ENCODE measurements at regions not wholly inside any gene's neighbourhood (a gene's known extent, or its start where the extent isn't known, plus 50 kb on each side); places are given as distances from the start of the nearest gene placed in this dataset.

DNA sequence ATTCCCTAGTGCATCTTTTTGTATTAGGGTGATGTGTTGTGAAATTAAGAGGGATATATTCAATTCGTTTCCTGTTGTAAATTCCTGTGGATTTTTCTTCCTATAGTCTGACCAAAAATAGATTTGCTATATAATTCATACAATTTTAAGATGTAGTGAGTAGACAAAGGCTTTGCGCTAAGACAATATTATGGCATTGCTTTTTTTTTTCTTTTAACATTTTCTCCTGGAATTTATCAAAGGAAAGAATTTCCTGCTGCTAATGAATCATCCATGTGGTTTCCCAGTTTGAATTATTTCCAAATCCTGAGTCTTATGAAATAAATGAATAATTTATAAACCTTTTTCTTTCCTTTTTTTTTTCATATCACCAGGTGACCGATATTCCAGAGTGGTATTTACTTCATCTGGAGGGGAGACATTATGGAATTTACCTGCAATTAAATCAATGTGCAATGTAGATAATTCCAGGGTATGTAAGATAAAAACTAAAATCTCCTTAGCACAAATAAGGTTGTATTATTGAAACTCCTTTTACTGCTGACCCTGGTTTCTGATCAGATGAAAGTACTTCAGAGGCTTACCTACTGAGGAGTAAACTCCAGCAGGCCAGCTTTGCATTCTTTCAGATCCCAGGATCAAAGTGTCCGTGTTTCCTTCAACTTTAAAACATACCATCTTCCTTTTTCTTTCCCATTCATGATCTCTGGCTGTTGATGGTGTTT is 148.4 kb downstream of the TLR5 start:
- no peak for TF ChIP-seq CEBPB (IDR thresholded peaks at IDR 0.05; ENCODE audit: low read depth, low read length)
- no peak for TF ChIP-seq POLR2A (IDR thresholded peaks at IDR 0.05; ENCODE audit: control extremely low read depth in 1 of 2, low read depth in 2 of 2, low read length in 2 of 2)
- TF ChIP-seq EZH2 (IDR thresholded peaks at IDR 0.05; ENCODE audit: low read depth, low read length, severe bottlenecking), result no peak
- no peak for TF ChIP-seq BACH1 (IDR thresholded peaks at IDR 0.05; ENCODE audit: low read length)
- TF ChIP-seq BCL11A (IDR thresholded peaks at IDR 0.05; ENCODE audit: low read depth in 2 of 2, low read length in 2 of 2), result no peak
- no peak for TF ChIP-seq CHD2 (IDR thresholded peaks at IDR 0.05; ENCODE audit: low read length)
- no peak for TF ChIP-seq CTCF (IDR thresholded peaks at IDR 0.05; ENCODE audit: control extremely low read depth in 1 of 3, insufficient read depth in 1 of 3, low read depth in 1 of 3, low read length in 3 of 3)
- TF ChIP-seq RAD21 (IDR thresholded peaks at IDR 0.05 in 1 of 2, conservative IDR thresholded peaks at IDR 0.05 in 1 of 2; ENCODE audit: low read depth in 2 of 2, low read length in 2 of 2), result no peak
